H9 (cell line): ENCODE measurements at regions not wholly inside any gene's neighbourhood (a gene's known extent, or its start where the extent isn't known, plus 50 kb on each side); places are given as distances from the start of the nearest gene placed in this dataset.

Experiments
- DNase-seq: peaks from one replicate; pipeline ENCODE4 v3.0.0-alpha.2; 2017
- H2AFZ ChIP-seq: one replicate; pipeline ENCODE4 v1.6.1; 2013; ENCODE audit warnings: mild to moderate bottlenecking, low read length, control low read depth, moderate library complexity
- H2AK5ac ChIP-seq: 2 replicates; pipeline ENCODE4 v1.6.1; 2013; ENCODE audit warnings: low read length, control low read depth, mixed read lengths; ENCODE audit not compliant: insufficient read length
- H2BK120ac ChIP-seq: one replicate; pipeline ENCODE4 v1.6.1; 2013; ENCODE audit warnings: low read depth, mild to moderate bottlenecking, low read length, control low read depth, inconsistent platforms; ENCODE audit not compliant: poor library complexity, severe bottlenecking
- H2BK12ac ChIP-seq: 2 replicates; pipeline ENCODE4 v1.6.1; 2013; ENCODE audit warnings: low read length, control low read depth, mixed read lengths, low read depth; ENCODE audit not compliant: insufficient read length
- H2BK15ac ChIP-seq: 2 replicates; pipeline ENCODE4 v1.6.1; 2013; ENCODE audit warnings: low read depth, low read length, control low read depth
- H2BK20ac ChIP-seq: one replicate; pipeline ENCODE4 v1.6.1; 2013; ENCODE audit warnings: low read depth, mild to moderate bottlenecking, low read length, control low read depth, inconsistent platforms; ENCODE audit not compliant: poor library complexity, severe bottlenecking
- H2BK5ac ChIP-seq: 2 replicates; pipeline ENCODE4 v1.6.1; 2013; ENCODE audit warnings: low read length, control low read depth, mixed read lengths; ENCODE audit not compliant: insufficient read length
- H3K14ac ChIP-seq: 2 replicates; pipeline ENCODE4 v1.6.1; 2013; ENCODE audit warnings: low read length, control low read depth; ENCODE audit not compliant: insufficient read depth
- H3K18ac ChIP-seq: 2 replicates; pipeline ENCODE4 v1.6.1; 2013; ENCODE audit warnings: low read depth, mild to moderate bottlenecking, mixed read lengths, low read length, control low read depth; ENCODE audit not compliant: insufficient read length
- H3K23ac ChIP-seq: 2 replicates; pipeline ENCODE4 v1.6.1; 2013; ENCODE audit warnings: low read length, control low read depth, mixed read lengths, low read depth; ENCODE audit not compliant: insufficient read length
- H3K23me2 ChIP-seq: 2 replicates; pipeline ENCODE4 v1.6.1; 2013; ENCODE audit warnings: low read depth, mild to moderate bottlenecking, mixed read lengths, low read length, control low read depth; ENCODE audit not compliant: insufficient read length, poor library complexity, severe bottlenecking
- H3K27ac ChIP-seq: 2 replicates; pipeline ENCODE4 v1.5.1; 2013; ENCODE audit warnings: low read length, control low read depth, mixed read lengths, low read depth; ENCODE audit not compliant: insufficient read length
- H3K27me3 ChIP-seq: 2 replicates; pipeline ENCODE4 v1.6.1; 2013; ENCODE audit warnings: low read length, control low read depth, inconsistent platforms; ENCODE audit not compliant: insufficient read depth
- H3K4ac ChIP-seq: 2 replicates; pipeline ENCODE4 v1.6.1; 2013; ENCODE audit warnings: low read depth, mild to moderate bottlenecking, control low read depth, inconsistent platforms, low read length, moderate library complexity
- H3K4me1 ChIP-seq: 2 replicates; pipeline ENCODE4 v1.6.1; 2013; ENCODE audit warnings: low read length, control low read depth, inconsistent platforms; ENCODE audit not compliant: insufficient read depth
- H3K4me2 ChIP-seq: 2 replicates; pipeline ENCODE4 v1.6.1; 2013; ENCODE audit warnings: low read length, control low read depth, mixed read lengths; ENCODE audit not compliant: insufficient read length, insufficient read depth
- H3K56ac ChIP-seq: 2 replicates; pipeline ENCODE4 v1.6.1; 2013; ENCODE audit warnings: low read depth, mild to moderate bottlenecking, mixed read lengths, low read length, control low read depth; ENCODE audit not compliant: insufficient read length
- H3K79me1 ChIP-seq: 2 replicates; pipeline ENCODE4 v1.6.1; 2013; ENCODE audit warnings: low read depth, mild to moderate bottlenecking, moderate library complexity, low read length, control low read depth, inconsistent platforms; ENCODE audit not compliant: insufficient read depth, poor library complexity, severe bottlenecking
- H3K79me2 ChIP-seq: 2 replicates; pipeline ENCODE4 v1.6.1; 2013; ENCODE audit warnings: low read length, control low read depth, inconsistent platforms; ENCODE audit not compliant: insufficient read depth
- H3K9ac ChIP-seq: 2 replicates; pipeline ENCODE4 v1.6.1; 2013; ENCODE audit warnings: low read length, control low read depth, mixed read lengths; ENCODE audit not compliant: insufficient read length; ENCODE audit errors: extremely low read depth
- H3K9me3 ChIP-seq: one replicate; pipeline ENCODE4 v1.6.1; 2013; ENCODE audit warnings: low read depth, low read length, inconsistent platforms; ENCODE audit not compliant: control insufficient read depth
- H3T11ph ChIP-seq: one replicate; pipeline ENCODE4 v1.6.1; 2013; ENCODE audit warnings: mild to moderate bottlenecking, low read length, control low read depth, inconsistent platforms
- H4K20me1 ChIP-seq: one replicate; pipeline ENCODE4 v1.6.1; 2013; ENCODE audit not compliant: control insufficient read depth, insufficient read length, insufficient read depth
- H4K5ac ChIP-seq: 2 replicates; pipeline ENCODE4 v1.6.1; 2013; ENCODE audit warnings: low read depth, mild to moderate bottlenecking, mixed read lengths, low read length, control low read depth; ENCODE audit not compliant: insufficient read length
- H4K8ac ChIP-seq: replicated peaks from 2 replicates; pipeline ENCODE4 v1.6.1; 2013; ENCODE audit warnings: low read length, control low read depth, mixed read lengths, low read depth; ENCODE audit not compliant: insufficient read length
- H4K91ac ChIP-seq: 2 replicates; pipeline ENCODE4 v1.6.1; 2013; ENCODE audit warnings: low read depth, mild to moderate bottlenecking, moderate library complexity, mixed read lengths, low read length, control low read depth; ENCODE audit not compliant: insufficient read length
- H3K27ac Mint-ChIP-seq, 3 experiments: 2 replicates in 2 of 3; 3 replicates in 1 of 3; pipeline ENCODE4 v1.8.0; 2020 to 2021; ENCODE audit warnings: mixed read lengths in 3 of 3, mild to moderate bottlenecking in 1 of 3, moderate library complexity in 1 of 3
- H3K27me3 Mint-ChIP-seq: 2 replicates; pipeline ENCODE4 v1.8.0; 2021; ENCODE audit warnings: low read depth, mild to moderate bottlenecking, moderate library complexity, mixed read lengths
- H3K36me3 Mint-ChIP-seq, 3 experiments: 2 replicates in 2 of 3; 3 replicates in 1 of 3; pipeline ENCODE4 v1.8.0; 2020 to 2021; ENCODE audit warnings: low read depth in 3 of 3, mixed read lengths in 3 of 3; ENCODE audit not compliant: insufficient read depth in 1 of 3
- H3K4me1 Mint-ChIP-seq, 2 experiments: 2 replicates each; pipeline ENCODE4 v1.8.0; 2020; ENCODE audit warnings: mixed read lengths in 2 of 2
- H3K4me3 Mint-ChIP-seq, 2 experiments: 2 replicates in 1 of 2; 3 replicates in 1 of 2; pipeline ENCODE4 v1.8.0; 2020 to 2021; ENCODE audit warnings: mild to moderate bottlenecking in 2 of 2, mixed read lengths in 2 of 2, moderate library complexity in 1 of 2
- H3K9me3 Mint-ChIP-seq, 2 experiments: 2 replicates in 1 of 2; 3 replicates in 1 of 2; pipeline ENCODE4 v1.8.0; 2020; ENCODE audit warnings: mild to moderate bottlenecking in 2 of 2, mixed read lengths in 2 of 2, moderate library complexity in 1 of 2
- CTCF ChIP-seq: fragments of 200-600 bp; sonication (generic); conservative IDR thresholded peaks from 3 replicates; pipeline ENCODE4 v1.8.0; 2021; ENCODE audit warnings: antibody characterized with exemption, mild to moderate bottlenecking
- WGBS: extraction: QIAGEN DNeasy Blood & Tissue Kit; methylation state at CpG from one replicate; pipeline ENCODE4 v1.1.7; 2013; ENCODE audit warnings: missing lambda C conversion rate, low lambda C conversion rate, mixed read lengths; ENCODE audit not compliant: insufficient read length; ENCODE audit errors: extremely low coverage; 5-methylcytosine and 5-hydroxymethylcytosine counted together

GRCh38 chr9:13013991-13014883, 239.4 kb downstream of the LURAP1L start:
- H2BK120ac ChIP-seq = no peak overlapping the region
- no peak overlapping the region for H3K56ac ChIP-seq
- H3K23me2 ChIP-seq = no peaks in the 10 kb centered on the region
- no peak overlapping the region for H4K91ac ChIP-seq
- no peak overlapping the region for H2BK20ac ChIP-seq
- H3K4me1 Mint-ChIP-seq = no peaks in the 10 kb centered on the region
- no peaks in the 10 kb centered on the region for H3K79me1 ChIP-seq
- no peaks in the 10 kb centered on the region for H4K20me1 ChIP-seq
- no peak overlapping the region for H3K4me3 Mint-ChIP-seq
- no CpG with 5 or more reads among the region's 2 CpGs for WGBS
- H3T11ph ChIP-seq = no peak overlapping the region
- no peak overlapping the region for H3K27ac Mint-ChIP-seq
- no peak overlapping the region for H3K4ac ChIP-seq
- no peaks in the 10 kb centered on the region for H3K79me2 ChIP-seq
- no peaks in the 10 kb centered on the region for H3K9me3 ChIP-seq
- no peak for DNase-seq
- 0 out of 5 replicates have a peak, but pooled peaks cover 0 to 3% of the 10 kb centered on the region in 2 experiments for H3K9me3 Mint-ChIP-seq
- no peak overlapping the region for H3K4me2 ChIP-seq
- no peak overlapping the region for H4K5ac ChIP-seq
- H3K23ac ChIP-seq = no peak overlapping the region
- no peak overlapping the region for H4K8ac ChIP-seq
- H2BK12ac ChIP-seq = no peak overlapping the region
- H3K14ac ChIP-seq = no peak overlapping the region
- no peaks in the 10 kb centered on the region for H3K36me3 Mint-ChIP-seq
- H3K27me3 ChIP-seq = no peaks in the 10 kb centered on the region
- H3K27me3 Mint-ChIP-seq = no peaks in the 10 kb centered on the region
- no peak overlapping the region for H2BK5ac ChIP-seq
- H3K18ac ChIP-seq = no peak overlapping the region
- no peak for TF ChIP-seq CTCF
- H2BK15ac ChIP-seq = no peak overlapping the region
- H3K9ac ChIP-seq = no peak overlapping the region
- H3K27ac ChIP-seq = no peak overlapping the region
- H3K4me1 ChIP-seq = no peaks in the 10 kb centered on the region
- H2AK5ac ChIP-seq = no peak overlapping the region
- H2AFZ ChIP-seq = no peak overlapping the region
